K562 (cell line): ENCODE measurements at regions not wholly inside any gene's neighbourhood (a gene's known extent, or its start where the extent isn't known, plus 50 kb on each side); places are given as distances from the start of the nearest gene placed in this dataset.

Experiments
- ARID2 ChIP-seq: fragments of 450-650 bp; IDR thresholded peaks from 2 replicates; pipeline ENCODE4 v1.6.1; 2017; ENCODE audit warnings: antibody characterized with exemption, mild to moderate bottlenecking
- CREB3L1 ChIP-seq: fragments of 450-650 bp; IDR thresholded peaks from 2 replicates; pipeline ENCODE4 v1.6.1; 2014; ENCODE audit warnings: low read depth, mild to moderate bottlenecking, moderate library complexity, borderline replicate concordance
- DMBX1 ChIP-seq: fragments of 250-450 bp; sonication (Bioruptor Pico); IDR thresholded peaks from 2 replicates; pipeline ENCODE4 v1.8.0; 2022; ENCODE audit warnings: inconsistent platforms, mild to moderate bottlenecking, moderate library complexity, borderline replicate concordance
- HOXB6 ChIP-seq: fragments of 250-450 bp; sonication (Bioruptor Pico); IDR thresholded peaks from 2 replicates; pipeline ENCODE4 v1.5.1; 2022; ENCODE audit warnings: mild to moderate bottlenecking, borderline replicate concordance
- HSF4 ChIP-seq: fragments of 250-450 bp; sonication (Bioruptor Pico); IDR thresholded peaks from 2 replicates; pipeline ENCODE4 v2.1.2; 2022; ENCODE audit warnings: mild to moderate bottlenecking, moderate library complexity, borderline replicate concordance
- MAX ChIP-seq: sonication (generic); formaldehyde crosslinking; IDR thresholded peaks from 2 replicates; pipeline ENCODE4 v1.9.0; 2022; ENCODE audit warnings: mild to moderate bottlenecking, missing genetic modification reagents
- MBD1 ChIP-seq: fragments of 250-450 bp; sonication (Bioruptor Pico); IDR thresholded peaks from 2 replicates; pipeline ENCODE4 v1.8.0; 2022; ENCODE audit warnings: inconsistent platforms
- MITF ChIP-seq: IDR thresholded peaks from 2 replicates; pipeline ENCODE4 v1.6.1; 2014; ENCODE audit warnings: antibody characterized with exemption
- NR2C1 ChIP-seq, 2 experiments: fragments of 450-650 bp; IDR thresholded peaks; 2 replicates each; pipeline ENCODE4 v1.6.1; 2017; ENCODE audit warnings: mild to moderate bottlenecking in 2 of 2, antibody characterized with exemption in 1 of 2, inconsistent platforms in 1 of 2, missing compliant biosample characterization in 1 of 2, missing genetic modification characterization in 1 of 2
- RAD51 ChIP-seq: fragments of 450-650 bp; IDR thresholded peaks from 2 replicates; pipeline ENCODE4 v1.7.1; 2016; ENCODE audit warnings: low read depth, mild to moderate bottlenecking, borderline replicate concordance
- SAFB2 ChIP-seq: fragments of 200-400 bp; formaldehyde crosslinking; IDR thresholded peaks from 2 replicates; pipeline ENCODE4 v1.6.1; 2018; ENCODE audit warnings: borderline replicate concordance, low read length, low read depth, moderate library complexity; ENCODE audit not compliant: severe bottlenecking
- SPI1 ChIP-seq: IDR thresholded peaks from 2 replicates; pipeline ENCODE4 v1.6.1; 2011; ENCODE audit warnings: low read depth, low read length, control low read depth, borderline replicate concordance
- STAG1 ChIP-seq: sonication (generic); formaldehyde crosslinking; IDR thresholded peaks from 2 replicates; pipeline ENCODE4 v1.5.0; 2020; ENCODE audit warnings: missing genetic modification reagents, borderline replicate concordance
- TRIM28 ChIP-seq: fragments of 450-650 bp; IDR thresholded peaks from 2 replicates; pipeline ENCODE4 v1.6.1; 2017
- ZFP1 ChIP-seq: fragments of 450-650 bp; formaldehyde crosslinking; IDR thresholded peaks from 2 replicates; pipeline ENCODE4 v1.4.0; 2020; ENCODE audit warnings: mild to moderate bottlenecking, mixed read lengths
- ZFP30 ChIP-seq: fragments of 250-450 bp; sonication (Bioruptor Pico); IDR thresholded peaks from 2 replicates; pipeline ENCODE4 v1.8.0; 2022; ENCODE audit warnings: moderate library complexity, mild to moderate bottlenecking, inconsistent platforms, borderline replicate concordance
- ZNF324 ChIP-seq: fragments of 250-450 bp; sonication (Bioruptor Pico); IDR thresholded peaks from 2 replicates; pipeline ENCODE4 v1.4.0; 2020; ENCODE audit warnings: mild to moderate bottlenecking
- ZNF347 ChIP-seq: fragments of 450-650 bp; formaldehyde crosslinking; IDR thresholded peaks from 2 replicates; pipeline ENCODE4 v1.4.0; 2020; ENCODE audit warnings: low read depth, mild to moderate bottlenecking, moderate library complexity
- ZNF445 ChIP-seq: fragments of 250-450 bp; sonication (Bioruptor Pico); IDR thresholded peaks from 2 replicates; pipeline ENCODE4 v1.4.0; 2020; ENCODE audit warnings: low read depth, mild to moderate bottlenecking, moderate library complexity
- TF ChIP-seq, protein P1 (sequence below): fragments of 250-450 bp; sonication (Bioruptor Pico); IDR thresholded peaks from 2 replicates; pipeline ENCODE4 v1.5.0; 2020; ENCODE audit warnings: mild to moderate bottlenecking
- TF ChIP-seq, protein P2 (sequence below), 3 experiments: fragments of 200-800 bp in 1 of 3; sonication (Bioruptor generic) in 1 of 3; sonication (generic) in 1 of 3; formaldehyde crosslinking in 1 of 3; IDR thresholded peaks; 2 replicates each; pipeline versions ENCODE4 v1.6.1 to v1.8.0; 2016 to 2022; ENCODE audit warnings: mild to moderate bottlenecking in 2 of 3, missing compliant biosample characterization in 2 of 3, missing genetic modification characterization in 2 of 3, missing genetic modification reagents in 1 of 3

GRCh38 chr7:25849500-25850184, 302.4 kb upstream of the NFE2L3 start (continued):
- TF ChIP-seq ZNF347 (CRISPR knock-in tag), result no peak
- no peak for TF ChIP-seq STAG1
- no peak for TF ChIP-seq ZNF445
- no peak for TF ChIP-seq RAD51
- TF ChIP-seq HOXB6 (CRISPR knock-in tag), result no peak
- TF ChIP-seq ARID2, result no peak
- no peak for TF ChIP-seq ZFP1 (CRISPR knock-in tag)
- no peak for TF ChIP-seq TRIM28
- no peak for TF ChIP-seq SAFB2
- TF ChIP-seq DMBX1 (CRISPR knock-in tag), result no peak
- TF ChIP-seq ZFP30, result no peak
- TF ChIP-seq MITF, result peak; percentile 85
- no peak for TF ChIP-seq CREB3L1
- no peak for TF ChIP-seq MAX (CRISPR knock-in tag)
- no peak for TF ChIP-seq MBD1
- no peak for TF ChIP-seq SPI1
- no peak for TF ChIP-seq HSF4 (CRISPR knock-in tag)
- TF ChIP-seq, protein P1, sequence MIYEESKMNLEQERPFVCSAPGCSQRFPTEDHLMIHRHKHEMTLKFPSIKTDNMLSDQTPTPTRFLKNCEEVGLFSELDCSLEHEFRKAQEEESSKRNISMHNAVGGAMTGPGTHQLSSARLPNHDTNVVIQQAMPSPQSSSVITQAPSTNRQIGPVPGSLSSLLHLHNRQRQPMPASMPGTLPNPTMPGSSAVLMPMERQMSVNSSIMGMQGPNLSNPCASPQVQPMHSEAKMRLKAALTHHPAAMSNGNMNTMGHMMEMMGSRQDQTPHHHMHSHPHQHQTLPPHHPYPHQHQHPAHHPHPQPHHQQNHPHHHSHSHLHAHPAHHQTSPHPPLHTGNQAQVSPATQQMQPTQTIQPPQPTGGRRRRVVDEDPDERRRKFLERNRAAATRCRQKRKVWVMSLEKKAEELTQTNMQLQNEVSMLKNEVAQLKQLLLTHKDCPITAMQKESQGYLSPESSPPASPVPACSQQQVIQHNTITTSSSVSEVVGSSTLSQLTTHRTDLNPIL (CRISPR knock-in tag), result no peak
- no peak for TF ChIP-seq NR2C1 (IDR thresholded peaks at IDR 0.05)
- TF ChIP-seq NR2C1 (tag; IDR thresholded peaks at IDR 0.05), result no peak
- TF ChIP-seq ZNF324 (CRISPR knock-in tag), result no peak
- TF ChIP-seq, protein P2, sequence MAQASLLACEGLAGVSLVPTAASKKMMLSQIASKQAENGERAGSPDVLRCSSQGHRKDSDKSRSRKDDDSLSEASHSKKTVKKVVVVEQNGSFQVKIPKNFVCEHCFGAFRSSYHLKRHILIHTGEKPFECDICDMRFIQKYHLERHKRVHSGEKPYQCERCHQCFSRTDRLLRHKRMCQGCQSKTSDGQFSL (CRISPR knock-in tag; IDR thresholded peaks at IDR 0.05), result no peak
- TF ChIP-seq, protein P2 (tag; IDR thresholded peaks at IDR 0.05), result no peak
